ENCODE measurements at regions not wholly inside any gene's neighbourhood (a gene's known extent, or its start where the extent isn't known, plus 50 kb on each side); places are given as distances from the start of the nearest gene placed in this dataset.

DNA sequence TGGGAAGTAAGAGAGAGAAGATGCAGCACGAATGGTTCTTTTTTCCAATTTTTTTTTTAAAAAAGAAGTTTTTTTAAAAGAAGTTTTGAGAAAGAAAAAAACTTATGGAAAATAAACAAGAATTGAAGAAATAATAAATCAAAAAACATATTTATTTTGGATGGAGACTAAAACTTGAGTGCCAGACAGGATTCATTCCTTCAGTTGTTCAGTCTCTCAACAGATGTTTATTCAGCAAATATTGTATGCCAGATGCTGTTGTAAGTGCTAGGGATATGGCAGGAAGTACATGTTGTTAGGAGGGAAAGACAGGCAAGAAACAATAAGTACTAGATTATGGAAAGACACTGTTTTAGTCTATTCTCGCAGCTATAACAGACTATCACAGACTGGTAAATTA lies 750.7 kb upstream of the PHF14 start:
- DNase-seq (ENCODE audit: low spot score): no peak
- no peak for TF ChIP-seq ETV6 (CRISPR knock-in tag; IDR thresholded peaks at IDR 0.05)
- no peak for TF ChIP-seq ZNF138 (CRISPR knock-in tag; conservative IDR thresholded peaks at IDR 0.05)
- TF ChIP-seq, protein P1, sequence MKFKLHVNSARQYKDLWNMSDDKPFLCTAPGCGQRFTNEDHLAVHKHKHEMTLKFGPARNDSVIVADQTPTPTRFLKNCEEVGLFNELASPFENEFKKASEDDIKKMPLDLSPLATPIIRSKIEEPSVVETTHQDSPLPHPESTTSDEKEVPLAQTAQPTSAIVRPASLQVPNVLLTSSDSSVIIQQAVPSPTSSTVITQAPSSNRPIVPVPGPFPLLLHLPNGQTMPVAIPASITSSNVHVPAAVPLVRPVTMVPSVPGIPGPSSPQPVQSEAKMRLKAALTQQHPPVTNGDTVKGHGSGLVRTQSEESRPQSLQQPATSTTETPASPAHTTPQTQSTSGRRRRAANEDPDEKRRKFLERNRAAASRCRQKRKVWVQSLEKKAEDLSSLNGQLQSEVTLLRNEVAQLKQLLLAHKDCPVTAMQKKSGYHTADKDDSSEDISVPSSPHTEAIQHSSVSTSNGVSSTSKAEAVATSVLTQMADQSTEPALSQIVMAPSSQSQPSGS (CRISPR knock-in tag; IDR thresholded peaks at IDR 0.05; ENCODE audit: borderline replicate concordance, low read depth): no peak
- TF ChIP-seq JUN (CRISPR knock-in tag; IDR thresholded peaks at IDR 0.05): no peak
- TF ChIP-seq, protein P2, sequence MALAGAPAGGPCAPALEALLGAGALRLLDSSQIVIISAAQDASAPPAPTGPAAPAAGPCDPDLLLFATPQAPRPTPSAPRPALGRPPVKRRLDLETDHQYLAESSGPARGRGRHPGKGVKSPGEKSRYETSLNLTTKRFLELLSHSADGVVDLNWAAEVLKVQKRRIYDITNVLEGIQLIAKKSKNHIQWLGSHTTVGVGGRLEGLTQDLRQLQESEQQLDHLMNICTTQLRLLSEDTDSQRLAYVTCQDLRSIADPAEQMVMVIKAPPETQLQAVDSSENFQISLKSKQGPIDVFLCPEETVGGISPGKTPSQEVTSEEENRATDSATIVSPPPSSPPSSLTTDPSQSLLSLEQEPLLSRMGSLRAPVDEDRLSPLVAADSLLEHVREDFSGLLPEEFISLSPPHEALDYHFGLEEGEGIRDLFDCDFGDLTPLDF (CRISPR knock-in tag; IDR thresholded peaks at IDR 0.05): no peak
- TF ChIP-seq, protein P3, sequence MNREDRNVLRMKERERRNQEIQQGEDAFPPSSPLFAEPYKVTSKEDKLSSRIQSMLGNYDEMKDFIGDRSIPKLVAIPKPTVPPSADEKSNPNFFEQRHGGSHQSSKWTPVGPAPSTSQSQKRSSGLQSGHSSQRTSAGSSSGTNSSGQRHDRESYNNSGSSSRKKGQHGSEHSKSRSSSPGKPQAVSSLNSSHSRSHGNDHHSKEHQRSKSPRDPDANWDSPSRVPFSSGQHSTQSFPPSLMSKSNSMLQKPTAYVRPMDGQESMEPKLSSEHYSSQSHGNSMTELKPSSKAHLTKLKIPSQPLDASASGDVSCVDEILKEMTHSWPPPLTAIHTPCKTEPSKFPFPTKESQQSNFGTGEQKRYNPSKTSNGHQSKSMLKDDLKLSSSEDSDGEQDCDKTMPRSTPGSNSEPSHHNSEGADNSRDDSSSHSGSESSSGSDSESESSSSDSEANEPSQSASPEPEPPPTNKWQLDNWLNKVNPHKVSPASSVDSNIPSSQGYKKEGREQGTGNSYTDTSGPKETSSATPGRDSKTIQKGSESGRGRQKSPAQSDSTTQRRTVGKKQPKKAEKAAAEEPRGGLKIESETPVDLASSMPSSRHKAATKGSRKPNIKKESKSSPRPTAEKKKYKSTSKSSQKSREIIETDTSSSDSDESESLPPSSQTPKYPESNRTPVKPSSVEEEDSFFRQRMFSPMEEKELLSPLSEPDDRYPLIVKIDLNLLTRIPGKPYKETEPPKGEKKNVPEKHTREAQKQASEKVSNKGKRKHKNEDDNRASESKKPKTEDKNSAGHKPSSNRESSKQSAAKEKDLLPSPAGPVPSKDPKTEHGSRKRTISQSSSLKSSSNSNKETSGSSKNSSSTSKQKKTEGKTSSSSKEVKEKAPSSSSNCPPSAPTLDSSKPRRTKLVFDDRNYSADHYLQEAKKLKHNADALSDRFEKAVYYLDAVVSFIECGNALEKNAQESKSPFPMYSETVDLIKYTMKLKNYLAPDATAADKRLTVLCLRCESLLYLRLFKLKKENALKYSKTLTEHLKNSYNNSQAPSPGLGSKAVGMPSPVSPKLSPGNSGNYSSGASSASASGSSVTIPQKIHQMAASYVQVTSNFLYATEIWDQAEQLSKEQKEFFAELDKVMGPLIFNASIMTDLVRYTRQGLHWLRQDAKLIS (CRISPR knock-in tag; IDR thresholded peaks at IDR 0.05; ENCODE audit: borderline replicate concordance): no peak
- Mint-ChIP-seq H3K9me3 (no peaks in the 10 kb centered on the region), H3K36me3 (no peaks in the 10 kb centered on the region), H3K27ac (no peak overlapping the region), H3K27me3 (ENCODE audit: low read depth) (no peaks in the 10 kb centered on the region), H3K4me3 (no peak overlapping the region), H3K4me1 (peaks cover 11% of the 10 kb centered on the region)
- no peak for ATAC-seq
- CTCF ChIA-PET: no interaction called here
- POLR2A ChIA-PET: no interaction called here

DNA sequence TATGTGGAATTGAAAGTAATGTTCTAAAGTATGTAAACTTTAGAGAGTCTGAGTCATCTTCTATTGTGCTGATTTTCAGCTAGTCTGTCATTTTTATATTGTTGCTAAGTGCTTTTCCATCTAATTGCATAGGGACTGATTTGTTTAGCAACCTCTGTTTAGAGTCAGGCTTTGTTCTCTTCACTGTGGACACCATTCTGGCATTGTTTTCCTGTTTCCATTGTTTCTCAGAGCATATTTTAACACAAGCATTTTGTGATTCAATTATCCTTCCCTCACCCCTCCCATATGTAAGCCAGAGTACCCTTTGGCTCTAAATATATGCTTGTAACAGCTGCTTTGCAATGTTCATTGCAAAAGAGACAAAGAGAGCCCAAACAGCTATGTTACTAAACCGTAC lies 748.4 kb upstream of the PHF14 start:
- DNase-seq (ENCODE audit: low spot score) (no peak), ATAC-seq (no peak)
- peaks cover 6% of the 10 kb centered on the region; the same call in 1 of the 2 replicates for H3K36me3 Mint-ChIP-seq
- H3K27ac Mint-ChIP-seq: no peak overlapping the region
- H3K4me3 Mint-ChIP-seq: no peak overlapping the region
- H3K9me3 Mint-ChIP-seq: peaks cover 11% of the 10 kb centered on the region
- CTCF ChIA-PET: no interaction called here
- POLR2A ChIA-PET: no interaction called here
- H3K4me1 Mint-ChIP-seq: peaks cover 11% of the 10 kb centered on the region
- TF ChIP-seq, protein P1 (CRISPR knock-in tag; IDR thresholded peaks at IDR 0.05; ENCODE audit: borderline replicate concordance, low read depth): no peak
- TF ChIP-seq ZNF121 (CRISPR knock-in tag; IDR thresholded peaks at IDR 0.05) (no peak), KAT7 (CRISPR knock-in tag; IDR thresholded peaks at IDR 0.05; ENCODE audit: borderline replicate concordance) (no peak), CREB1 (CRISPR knock-in tag; IDR thresholded peaks at IDR 0.05) (no peak), ZNF317 (CRISPR knock-in tag; IDR thresholded peaks at IDR 0.05; ENCODE audit: borderline replicate concordance, low read depth) (no peak), JUN (CRISPR knock-in tag; IDR thresholded peaks at IDR 0.05) (no peak), PRRX2 (CRISPR knock-in tag; IDR thresholded peaks at IDR 0.05) (no peak)
- TF ChIP-seq, protein P4, sequence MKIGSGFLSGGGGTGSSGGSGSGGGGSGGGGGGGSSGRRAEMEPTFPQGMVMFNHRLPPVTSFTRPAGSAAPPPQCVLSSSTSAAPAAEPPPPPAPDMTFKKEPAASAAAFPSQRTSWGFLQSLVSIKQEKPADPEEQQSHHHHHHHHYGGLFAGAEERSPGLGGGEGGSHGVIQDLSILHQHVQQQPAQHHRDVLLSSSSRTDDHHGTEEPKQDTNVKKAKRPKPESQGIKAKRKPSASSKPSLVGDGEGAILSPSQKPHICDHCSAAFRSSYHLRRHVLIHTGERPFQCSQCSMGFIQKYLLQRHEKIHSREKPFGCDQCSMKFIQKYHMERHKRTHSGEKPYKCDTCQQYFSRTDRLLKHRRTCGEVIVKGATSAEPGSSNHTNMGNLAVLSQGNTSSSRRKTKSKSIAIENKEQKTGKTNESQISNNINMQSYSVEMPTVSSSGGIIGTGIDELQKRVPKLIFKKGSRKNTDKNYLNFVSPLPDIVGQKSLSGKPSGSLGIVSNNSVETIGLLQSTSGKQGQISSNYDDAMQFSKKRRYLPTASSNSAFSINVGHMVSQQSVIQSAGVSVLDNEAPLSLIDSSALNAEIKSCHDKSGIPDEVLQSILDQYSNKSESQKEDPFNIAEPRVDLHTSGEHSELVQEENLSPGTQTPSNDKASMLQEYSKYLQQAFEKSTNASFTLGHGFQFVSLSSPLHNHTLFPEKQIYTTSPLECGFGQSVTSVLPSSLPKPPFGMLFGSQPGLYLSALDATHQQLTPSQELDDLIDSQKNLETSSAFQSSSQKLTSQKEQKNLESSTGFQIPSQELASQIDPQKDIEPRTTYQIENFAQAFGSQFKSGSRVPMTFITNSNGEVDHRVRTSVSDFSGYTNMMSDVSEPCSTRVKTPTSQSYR (CRISPR knock-in tag; IDR thresholded peaks at IDR 0.05): no peak
- TF ChIP-seq, protein P5, sequence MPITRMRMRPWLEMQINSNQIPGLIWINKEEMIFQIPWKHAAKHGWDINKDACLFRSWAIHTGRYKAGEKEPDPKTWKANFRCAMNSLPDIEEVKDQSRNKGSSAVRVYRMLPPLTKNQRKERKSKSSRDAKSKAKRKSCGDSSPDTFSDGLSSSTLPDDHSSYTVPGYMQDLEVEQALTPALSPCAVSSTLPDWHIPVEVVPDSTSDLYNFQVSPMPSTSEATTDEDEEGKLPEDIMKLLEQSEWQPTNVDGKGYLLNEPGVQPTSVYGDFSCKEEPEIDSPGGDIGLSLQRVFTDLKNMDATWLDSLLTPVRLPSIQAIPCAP (CRISPR knock-in tag; IDR thresholded peaks at IDR 0.05): no peak
- TF ChIP-seq, protein P6, sequence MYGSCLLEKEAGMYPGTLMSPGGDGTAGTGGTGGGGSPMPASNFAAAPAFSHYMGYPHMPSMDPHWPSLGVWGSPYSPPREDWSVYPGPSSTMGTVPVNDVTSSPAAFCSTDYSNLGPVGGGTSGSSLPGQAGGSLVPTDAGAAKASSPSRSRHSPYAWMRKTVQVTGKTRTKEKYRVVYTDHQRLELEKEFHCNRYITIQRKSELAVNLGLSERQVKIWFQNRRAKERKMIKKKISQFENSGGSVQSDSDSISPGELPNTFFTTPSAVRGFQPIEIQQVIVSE (CRISPR knock-in tag; IDR thresholded peaks at IDR 0.05; ENCODE audit: borderline replicate concordance): no peak
- no peaks in the 10 kb centered on the region for H3K27me3 Mint-ChIP-seq (ENCODE audit: low read depth)

All from WTC11 (cell line).